HCT116 (cell line): ENCODE measurements at regions not wholly inside any gene's neighbourhood (a gene's known extent, or its start where the extent isn't known, plus 50 kb on each side); places are given as distances from the start of the nearest gene placed in this dataset.

Experiments used
- ATAC-seq: fragments of 200-7000 bp; cut with Tn5 transposase; 2 replicates; pipeline ENCODE4 v1.9.1; 2020; ENCODE audit warnings: mild to moderate bottlenecking, moderate library complexity
- BruUV-seq: library from RNA; stranded (reverse); fragments of 400-500 nt; replicated peaks from 2 replicates; lab custom pipeline; 2021; lab: Mats Ljungman, UMichigan
- CTCF ChIA-PET: fragments of 300-600 bp; sonication (Branson Sonifier 250); formaldehyde crosslinking; loops from one replicate; lab custom pipeline; 2021; ENCODE audit warnings: antibody characterized with exemption; lab: Charles Lee
- POLR2A ChIA-PET: fragments of 300-600, 350-600 bp; sonication (Branson Sonifier 250); formaldehyde crosslinking; loops from one replicate; lab custom pipeline; 2021; ENCODE audit warnings: antibody characterized with exemption; lab: Charles Lee
- RAD21 ChIA-PET, 2 experiments: fragments of 300-600 bp; sonication (Branson Sonifier 250); formaldehyde crosslinking; loops; one replicate each; lab custom pipeline; 2023; ENCODE audit warnings: low total read pairs in 2 of 2; ENCODE audit not compliant: uncharacterized antibody in 2 of 2, unreplicated experiment in 2 of 2, low non-redundant PET in 1 of 2; lab: Charles Lee
- DNase-seq: peaks from one replicate; pipeline ENCODE4 v3.0.0-alpha.2; 2010; ENCODE audit warnings: low read depth, low spot score
- H2AFZ ChIP-seq: fragments of 200-600 bp; shearing (Covaris generic), sonication (generic); 2 replicates; pipeline ENCODE4 v1.6.1; 2017; ENCODE audit warnings: low read depth, mixed run types, mixed read lengths, antibody characterized with exemption, low read length; ENCODE audit not compliant: poor library complexity, severe bottlenecking
- H3K27ac ChIP-seq: 2 replicates; pipeline ENCODE4 v1.5.1; 2012; ENCODE audit warnings: low read depth, low read length
- H3K27me3 ChIP-seq: fragments of 200-600 bp; sonication (generic); 2 replicates; pipeline ENCODE4 v1.6.1; 2016; ENCODE audit warnings: mixed run types, low read length, mixed read lengths; ENCODE audit not compliant: insufficient read depth
- H3K36me3 ChIP-seq, 2 experiments: fragments of 200-500 bp in 1 of 2; fragments of 200-600 bp in 1 of 2; sonication (Bioruptor generic) in 1 of 2; sonication (generic) in 1 of 2; 2 replicates each; pipeline versions ENCODE4 v1.5.1 to v1.6.1; 2014 to 2016; ENCODE audit warnings: low read length in 2 of 2, inconsistent platforms in 1 of 2, mixed read lengths in 1 of 2, mixed run types in 1 of 2; ENCODE audit not compliant: insufficient read depth in 2 of 2, control insufficient read depth in 1 of 2
- H3K4me1 ChIP-seq, 2 experiments: fragments of 200-600 bp in 1 of 2; sonication (generic) in 1 of 2; 2 replicates each; pipeline versions ENCODE4 v1.5.1 to v1.6.1; 2012 to 2017; ENCODE audit warnings: low read length in 2 of 2, inconsistent platforms in 1 of 2, mild to moderate bottlenecking in 1 of 2, mixed read lengths in 1 of 2, mixed run types in 1 of 2, moderate library complexity in 1 of 2; ENCODE audit not compliant: insufficient read depth in 2 of 2, control insufficient read depth in 1 of 2
- H3K4me2 ChIP-seq: fragments of 200-600 bp; sonication (generic); 2 replicates; pipeline ENCODE4 v1.6.1; 2017; ENCODE audit warnings: mixed run types, low read length, mixed read lengths
- H3K4me3 ChIP-seq, 2 experiments: fragments of 200-600 bp in 1 of 2; sonication (generic) in 1 of 2; replicated peaks in 1 of 2; 2 replicates each; pipeline ENCODE4 v1.5.1; 2011 to 2016; ENCODE audit warnings: low read length in 2 of 2, control low read depth in 1 of 2, low read depth in 1 of 2, mild to moderate bottlenecking in 1 of 2, mixed read lengths in 1 of 2, mixed run types in 1 of 2
- H3K79me2 ChIP-seq: fragments of 200-600 bp; sonication (generic); 2 replicates; pipeline ENCODE4 v1.6.1; 2017; ENCODE audit warnings: mild to moderate bottlenecking, mixed run types, low read length, moderate library complexity, mixed read lengths; ENCODE audit not compliant: insufficient read depth
- H3K9ac ChIP-seq: fragments of 200-600 bp; sonication (generic); 2 replicates; pipeline ENCODE4 v1.6.1; 2016; ENCODE audit warnings: low read length, mixed read lengths
- H3K9me2 ChIP-seq: fragments of 200-600 bp; sonication (generic), shearing (Covaris generic); 2 replicates; pipeline ENCODE4 v1.6.1; 2017; ENCODE audit warnings: mixed run types, mild to moderate bottlenecking, moderate library complexity; ENCODE audit not compliant: insufficient read depth
- H3K9me3 ChIP-seq, 2 experiments: fragments of 200-500 bp in 1 of 2; fragments of 200-600 bp in 1 of 2; sonication (Bioruptor generic) in 1 of 2; sonication (generic) in 1 of 2; 2 replicates each; pipeline ENCODE4 v1.6.1; 2014 to 2017; ENCODE audit warnings: low read length in 2 of 2, mixed read lengths in 2 of 2, inconsistent platforms in 1 of 2, low read depth in 1 of 2, mild to moderate bottlenecking in 1 of 2, mixed run types in 1 of 2, moderate library complexity in 1 of 2; ENCODE audit not compliant: control insufficient read depth in 1 of 2, insufficient read depth in 1 of 2
- H4K20me1 ChIP-seq: fragments of 200-600 bp; sonication (generic), shearing (Covaris generic); 2 replicates; pipeline ENCODE4 v1.6.1; 2017; ENCODE audit warnings: mixed run types, mild to moderate bottlenecking, moderate library complexity; ENCODE audit not compliant: insufficient read depth
- CBX3 ChIP-seq: IDR thresholded peaks from 2 replicates; pipeline ENCODE4 v1.6.1; 2012; ENCODE audit warnings: low read depth
- EGR1 ChIP-seq: IDR thresholded peaks from 2 replicates; pipeline ENCODE4 v1.6.1; 2012; ENCODE audit warnings: low read depth
- EZH2phosphoT487 ChIP-seq: fragments of 200-600 bp; IDR thresholded peaks from 2 replicates; pipeline ENCODE4 v1.6.1; 2018; ENCODE audit warnings: antibody characterized with exemption, borderline replicate concordance
- SP1 ChIP-seq: IDR thresholded peaks from 2 replicates; pipeline ENCODE4 v1.6.1; 2012; ENCODE audit warnings: low read depth
- YY1 ChIP-seq: IDR thresholded peaks from 2 replicates; pipeline ENCODE4 v1.6.1; 2011; ENCODE audit warnings: low read length, low read depth, moderate library complexity, mild to moderate bottlenecking; ENCODE audit not compliant: insufficient replicate concordance; ENCODE audit errors: extremely low read depth
- intact Hi-C: fragments of 100-400 bp; cut with micrococcal nuclease; formaldehyde crosslinking; loops from 2 replicates; pipeline ENCODE4 v1.10.0; 2022

- ChIA-PET RAD21 (no interaction called here), CTCF (interaction anchor here (0.7 kb wide), 1 partner anchor 1350 kb away, joined by 4 read pairs; no protein-coding TSS in a partner anchor), POLR2A (no interaction called here)
- Histone ChIP-seq H3K27me3 (no peaks in the 10 kb centered on the region), H3K9me2 (no peaks in the 10 kb centered on the region; the same call in 1 of the 2 replicates), H3K79me2 (no peaks in the 10 kb centered on the region), H2AFZ (no peak overlapping the region), H3K9me3 (no peaks in the 10 kb centered on the region), H3K4me2 (no peak overlapping the region), H3K36me3 (no peaks in the 10 kb centered on the region), H3K4me1 (no peaks in the 10 kb centered on the region), H3K9ac (no peak overlapping the region), H4K20me1 (no peaks in the 10 kb centered on the region), H3K27ac (no peak overlapping the region), H3K4me3 (no peak overlapping the region)
- ATAC-seq (no peak), DNase-seq (no peak)
- BruUV-seq = no TSS peak
- no peak for TF ChIP-seq CBX3
- no peak for TF ChIP-seq EGR1
- intact Hi-C loops = no loop called here
Observed at GRCh38 chr6:73885393-73885792, 189.4 kb downstream of the CD109 start.

GRCh38 chr6:73884540-73884939, 188.5 kb downstream of the CD109 start:
- POLR2A ChIA-PET = no interaction called here
- no peak overlapping the region for H3K4me2 ChIP-seq
- RAD21 ChIA-PET = no interaction called here
- no peak for ATAC-seq
- DNase-seq = no peak
- H3K27ac ChIP-seq = no peak overlapping the region
- H4K20me1 ChIP-seq = no peaks in the 10 kb centered on the region
- no peaks in the 10 kb centered on the region for H3K36me3 ChIP-seq
- intact Hi-C loops = no loop called here
- no peaks in the 10 kb centered on the region for H3K9me3 ChIP-seq
- no peaks in the 10 kb centered on the region for H3K79me2 ChIP-seq
- H3K9me2 ChIP-seq = no peaks in the 10 kb centered on the region; the same call in 1 of the 2 replicates
- no peak for TF ChIP-seq EZH2phosphoT487
- TF ChIP-seq YY1 = no peak
- no peak for TF ChIP-seq SP1
- H2AFZ ChIP-seq = no peak overlapping the region
- H3K4me1 ChIP-seq = no peaks in the 10 kb centered on the region
- H3K4me3 ChIP-seq = no peak overlapping the region
- no TSS peak for BruUV-seq
- CTCF ChIA-PET = no interaction called here
- H3K27me3 ChIP-seq = no peaks in the 10 kb centered on the region
- no peak overlapping the region for H3K9ac ChIP-seq
